ENCODE measurements at regions not wholly inside any gene's neighbourhood (a gene's known extent, or its start where the extent isn't known, plus 50 kb on each side); places are given as distances from the start of the nearest gene placed in this dataset.

GRCh38 chr6:91606148-91606901 lies 1019.5 kb upstream of the MAP3K7 start:
- H3K4me3 ChIP-seq (ENCODE audit: low read depth, low read length): no peak overlapping the region
- DNase-seq (ENCODE audit: low read depth): no peak
- TF ChIP-seq, protein P1, sequence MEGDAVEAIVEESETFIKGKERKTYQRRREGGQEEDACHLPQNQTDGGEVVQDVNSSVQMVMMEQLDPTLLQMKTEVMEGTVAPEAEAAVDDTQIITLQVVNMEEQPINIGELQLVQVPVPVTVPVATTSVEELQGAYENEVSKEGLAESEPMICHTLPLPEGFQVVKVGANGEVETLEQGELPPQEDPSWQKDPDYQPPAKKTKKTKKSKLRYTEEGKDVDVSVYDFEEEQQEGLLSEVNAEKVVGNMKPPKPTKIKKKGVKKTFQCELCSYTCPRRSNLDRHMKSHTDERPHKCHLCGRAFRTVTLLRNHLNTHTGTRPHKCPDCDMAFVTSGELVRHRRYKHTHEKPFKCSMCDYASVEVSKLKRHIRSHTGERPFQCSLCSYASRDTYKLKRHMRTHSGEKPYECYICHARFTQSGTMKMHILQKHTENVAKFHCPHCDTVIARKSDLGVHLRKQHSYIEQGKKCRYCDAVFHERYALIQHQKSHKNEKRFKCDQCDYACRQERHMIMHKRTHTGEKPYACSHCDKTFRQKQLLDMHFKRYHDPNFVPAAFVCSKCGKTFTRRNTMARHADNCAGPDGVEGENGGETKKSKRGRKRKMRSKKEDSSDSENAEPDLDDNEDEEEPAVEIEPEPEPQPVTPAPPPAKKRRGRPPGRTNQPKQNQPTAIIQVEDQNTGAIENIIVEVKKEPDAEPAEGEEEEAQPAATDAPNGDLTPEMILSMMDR (IDR thresholded peaks at IDR 0.05; ENCODE audit: control insufficient read depth, extremely low read depth, insufficient read depth): no peak

GRCh38 chr6:91600561-91600960 lies 1013.7 kb upstream of the MAP3K7 start:
- DNase-seq (ENCODE audit: low read depth): no peak
- TF ChIP-seq, protein P1 (IDR thresholded peaks at IDR 0.05; ENCODE audit: control insufficient read depth, extremely low read depth, insufficient read depth): no peak
- H3K4me3 ChIP-seq (ENCODE audit: low read depth, low read length): no peak overlapping the region

- TF ChIP-seq, protein P1 (IDR thresholded peaks at IDR 0.05; ENCODE audit: control insufficient read depth, extremely low read depth, insufficient read depth): no peak
- DNase-seq (ENCODE audit: low read depth): no peak
- H3K4me3 ChIP-seq (ENCODE audit: low read depth, low read length): no peak overlapping the region
These were observed 1003.3 kb upstream of the MAP3K7 start for GRCh38 chr6:91590191-91590590.

DNA sequence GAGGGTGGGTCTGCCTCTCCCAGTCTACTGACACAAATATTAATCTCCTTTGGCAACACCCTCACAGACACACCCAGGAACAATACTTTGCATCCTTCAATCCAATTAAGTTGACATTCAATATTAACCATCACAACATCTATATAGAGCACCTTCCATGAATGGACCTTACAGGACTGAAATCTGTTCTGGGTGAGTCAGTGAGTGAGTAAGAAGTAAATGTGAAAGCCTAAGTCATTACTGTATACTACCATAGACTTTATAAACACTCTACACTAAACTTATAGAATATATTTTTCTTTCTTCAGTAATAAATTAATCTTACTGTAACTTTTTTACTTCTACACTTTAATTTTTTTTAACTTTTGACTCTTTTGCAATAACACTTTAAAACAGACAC lies 993.8 kb upstream of the MAP3K7 start:
- no peak overlapping the region for H3K4me3 ChIP-seq (ENCODE audit: low read depth, low read length)
- DNase-seq (ENCODE audit: low read depth): no peak
- TF ChIP-seq, protein P1 (IDR thresholded peaks at IDR 0.05; ENCODE audit: control insufficient read depth, extremely low read depth, insufficient read depth): no peak

DNA sequence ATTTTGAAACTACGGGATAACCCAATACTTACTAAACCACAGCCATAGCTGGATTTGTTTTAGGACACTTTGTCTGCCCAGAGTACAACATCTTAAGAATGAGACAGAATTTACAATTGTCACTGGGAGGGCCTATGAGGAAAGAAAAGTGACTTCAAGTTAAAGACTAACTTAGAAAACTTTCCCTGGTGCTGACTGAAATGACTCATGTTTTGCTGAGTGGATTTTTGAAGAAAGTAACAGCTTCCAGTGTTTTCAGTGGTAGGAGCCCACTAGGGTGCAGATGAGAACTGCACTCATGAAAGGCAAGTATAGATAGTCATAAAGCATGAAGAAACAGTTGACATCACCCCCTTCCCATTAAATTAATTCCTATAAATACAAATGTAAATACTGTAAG lies 988.2 kb upstream of the MAP3K7 start:
- TF ChIP-seq, protein P1 (IDR thresholded peaks at IDR 0.05; ENCODE audit: control insufficient read depth, extremely low read depth, insufficient read depth): no peak
- no peak for DNase-seq (ENCODE audit: low read depth)
- no peak overlapping the region for H3K4me3 ChIP-seq (ENCODE audit: low read depth, low read length)

DNA sequence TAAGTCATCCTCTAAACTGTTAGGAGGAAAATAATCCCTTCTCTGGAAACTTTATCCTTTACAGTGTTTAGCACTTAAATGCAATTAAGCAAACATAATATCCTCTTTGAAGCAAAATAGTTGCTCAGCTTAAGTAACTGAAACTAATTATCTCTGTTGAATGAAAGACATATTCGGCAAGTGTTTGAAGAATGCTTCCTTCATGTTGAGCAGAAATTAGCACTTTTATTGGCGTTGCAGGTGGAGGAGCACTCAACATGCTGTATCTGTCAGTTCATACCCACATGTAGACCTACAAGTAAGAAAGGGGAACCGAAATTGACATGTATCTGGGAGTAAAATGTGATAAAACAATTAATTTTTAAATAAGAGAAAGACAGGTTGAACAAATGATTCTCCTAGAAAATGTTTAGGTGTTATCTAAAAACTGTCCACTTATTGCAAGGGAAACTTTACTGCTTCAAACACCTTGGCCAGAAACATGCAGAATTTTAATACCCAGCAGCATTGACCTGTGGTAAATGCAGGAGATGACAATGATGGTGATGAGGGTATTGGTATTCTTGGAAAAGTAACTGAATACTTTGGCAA lies 987.0 kb upstream of the MAP3K7 start:
- TF ChIP-seq, protein P1 (IDR thresholded peaks at IDR 0.05; ENCODE audit: control insufficient read depth, extremely low read depth, insufficient read depth): no peak
- no peak for DNase-seq (ENCODE audit: low read depth)
- H3K4me3 ChIP-seq (ENCODE audit: low read depth, low read length): no peak overlapping the region
